ENCODE measurements at regions not wholly inside any gene's neighbourhood (a gene's known extent, or its start where the extent isn't known, plus 50 kb on each side); places are given as distances from the start of the nearest gene placed in this dataset.
A peak's percentile ranks its signal among the peaks of the same experiment; 100 is the strongest.
"Not testable (repeated sequence)": the region's sequence is repeated elsewhere in the genome, so short reads cannot be mapped to it uniquely, and the experiment has no call there.

DNA sequence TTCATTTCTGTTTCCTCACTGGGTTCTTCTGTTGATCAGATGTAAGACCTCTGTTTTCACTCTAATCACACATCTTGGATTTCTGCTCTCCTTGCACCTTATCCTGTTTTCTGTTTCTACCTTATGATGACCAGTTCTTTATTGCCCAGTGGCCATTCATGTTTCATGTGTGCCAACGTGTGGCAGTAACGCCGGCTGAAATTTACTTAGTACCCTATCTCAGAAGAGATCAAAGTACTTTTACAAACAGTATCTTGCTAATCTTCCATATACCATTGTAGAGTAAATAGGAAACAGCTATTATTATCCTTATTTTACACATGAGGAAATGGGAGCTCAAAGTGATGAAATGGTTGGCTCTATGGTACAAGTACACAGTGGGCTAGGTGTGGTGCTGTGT, 74.0 kb downstream of the GATA3 start:
- no peak for DNase-seq

GRCh38 chr10:8129438-8129837, 75.0 kb downstream of the GATA3 start:
- DNase-seq = no peak

GRCh38 chr10:8130973-8131911, 76.8 kb downstream of the GATA3 start:
- peak; percentile 16 for DNase-seq

DNA sequence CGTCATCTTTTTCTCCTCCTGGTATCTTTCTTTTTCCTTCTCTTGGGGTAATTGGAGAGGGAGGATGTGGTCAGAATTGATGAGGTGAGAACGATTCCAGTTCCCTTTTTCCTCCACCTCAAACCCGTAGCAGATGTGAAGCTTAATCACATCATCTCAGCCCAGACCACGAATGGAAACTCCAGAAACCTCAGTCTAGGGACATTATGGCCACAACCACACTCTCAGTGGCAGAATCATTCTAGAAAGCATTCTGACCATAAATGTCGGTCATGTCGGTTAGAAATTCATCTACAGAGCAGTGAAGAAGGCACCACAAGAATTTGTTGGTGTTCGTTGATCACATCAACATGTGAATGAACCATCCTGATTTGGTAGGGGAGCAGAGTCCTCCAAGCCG, 78.7 kb downstream of the GATA3 start:
- DNase-seq = no peak

DNA sequence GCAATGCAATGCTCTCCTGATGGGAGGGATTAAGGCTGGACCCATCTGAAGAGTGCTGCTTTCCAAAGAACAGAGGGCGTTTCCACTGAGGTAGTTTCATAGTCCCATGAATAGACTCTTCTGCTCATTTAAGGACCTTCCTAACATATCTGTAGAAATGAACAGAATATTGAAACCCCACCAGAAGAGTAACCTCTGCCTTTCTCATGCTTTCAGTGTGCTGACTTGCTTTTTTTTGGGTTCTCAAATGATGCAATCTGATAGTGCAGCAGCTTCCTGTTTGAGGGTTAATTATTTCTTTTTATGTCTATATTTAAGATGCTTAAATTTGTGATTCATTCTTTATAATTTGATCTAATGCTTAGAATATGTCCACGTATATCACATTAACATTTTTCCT, 82.2 kb downstream of the GATA3 start:
- DNase-seq = no peak

- peak; percentile 32 for DNase-seq
Observed at GRCh38 chr10:8137272-8137681, 82.8 kb downstream of the GATA3 start.

- DNase-seq = peak; percentile 45
Observed at GRCh38 chr10:8137726-8138125, 83.2 kb downstream of the GATA3 start.

DNA sequence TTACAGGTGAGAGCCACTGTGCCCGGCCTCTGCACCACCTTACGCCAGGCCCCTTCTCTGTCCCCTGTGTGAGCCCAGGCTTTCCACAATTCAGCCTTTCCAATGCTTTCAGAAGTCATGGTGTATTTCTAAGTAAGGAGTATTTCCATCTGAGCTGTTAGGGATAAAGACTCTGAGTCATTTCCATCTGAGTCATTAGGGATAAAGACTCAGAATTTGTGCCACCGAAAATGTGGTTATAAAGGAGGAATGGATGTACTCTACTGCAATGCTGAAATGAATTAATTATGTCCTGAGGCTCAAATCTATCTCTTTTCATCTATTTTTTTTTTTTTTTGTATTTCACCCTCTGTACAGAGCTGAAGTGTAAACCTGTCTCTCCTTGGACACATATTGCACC, 84.0 kb downstream of the GATA3 start:
- DNase-seq = no peak

- no peak for DNase-seq
Observed at GRCh38 chr10:8144496-8144895, 90.0 kb downstream of the GATA3 start.

GRCh38 chr10:8146650-8147049, 92.2 kb downstream of the GATA3 start:
- DNase-seq = no peak

- no peak for DNase-seq
Observed at GRCh38 chr10:8149991-8150390, 95.5 kb downstream of the GATA3 start.

DNA sequence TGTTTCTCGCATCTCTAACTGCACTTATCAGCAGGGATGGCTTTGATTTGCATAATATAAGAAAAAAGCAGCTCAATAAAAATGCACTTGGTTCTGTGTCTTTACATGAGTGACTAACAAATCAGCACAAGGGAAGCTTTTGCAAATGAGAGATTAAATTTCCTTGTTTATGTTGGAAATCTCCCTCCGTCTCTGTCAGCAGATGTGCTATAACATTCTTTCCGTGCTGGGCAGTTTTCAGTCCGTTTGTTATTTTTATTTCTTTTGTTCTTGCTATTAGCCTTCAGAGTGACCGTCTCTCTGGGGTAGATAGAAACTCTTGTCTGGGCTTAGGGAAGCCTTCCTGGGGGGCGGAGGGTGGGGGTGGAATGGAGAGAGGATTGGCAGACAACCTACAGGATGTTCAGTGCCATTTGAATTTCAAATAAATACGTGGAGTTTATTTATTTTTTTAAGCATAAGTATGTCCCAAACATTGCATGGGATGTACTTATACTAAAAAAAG, 96.0 kb downstream of the GATA3 start:
- no peak for DNase-seq

- no peak for DNase-seq
Observed at GRCh38 chr10:8151086-8151485, 96.6 kb downstream of the GATA3 start.

- no peak for DNase-seq
Observed at GRCh38 chr10:8156918-8157317, 102.4 kb downstream of the GATA3 start.

DNA sequence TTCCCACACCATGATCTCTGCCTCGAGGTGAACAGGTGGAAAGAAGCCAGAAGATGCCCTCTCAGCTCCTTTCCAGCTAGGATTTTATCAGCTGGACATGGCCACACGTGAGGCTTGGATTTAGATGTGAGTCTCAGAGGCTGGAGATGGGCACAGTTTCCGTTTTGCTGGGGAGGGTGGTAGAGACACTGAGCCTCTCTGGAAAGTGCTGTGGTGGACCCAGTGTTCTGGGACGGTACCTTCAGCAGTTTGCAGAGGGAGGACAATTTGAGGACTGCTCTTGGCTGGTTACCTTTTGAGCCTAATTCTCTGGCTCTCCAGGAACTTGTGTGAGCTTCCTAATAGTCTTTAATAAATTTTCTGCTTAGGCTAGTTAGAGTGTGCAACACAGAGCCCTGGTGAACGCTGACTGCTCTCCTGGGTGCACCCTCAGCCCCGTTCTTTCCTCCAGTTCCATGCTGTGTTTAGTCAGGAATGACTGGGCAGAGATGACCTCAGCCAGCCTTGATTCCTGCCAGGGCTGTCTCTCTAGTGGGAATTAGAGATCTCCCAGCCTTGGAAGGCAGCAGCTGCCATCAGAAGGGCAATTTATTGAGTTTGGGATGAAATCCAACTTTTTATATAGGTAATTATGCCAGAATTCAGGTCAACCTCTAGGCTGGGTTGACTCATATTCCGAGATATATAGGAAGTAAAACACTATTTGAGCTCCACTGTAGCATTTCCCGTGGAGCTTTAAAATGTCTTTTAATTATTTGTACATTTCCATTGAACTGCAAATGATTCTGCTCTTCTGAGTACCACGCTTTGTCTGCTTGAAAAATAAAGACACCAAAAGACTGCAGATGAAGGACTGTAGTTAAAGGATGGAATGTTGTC, 103.9 kb downstream of the GATA3 start:
- DNase-seq = no peak

- DNase-seq = no peak
Observed at GRCh38 chr10:8159341-8160165, 105.1 kb downstream of the GATA3 start.

- DNase-seq = no peak
Observed at GRCh38 chr10:8163824-8164223, 109.3 kb downstream of the GATA3 start.

- not testable (repeated sequence) for DNase-seq
Observed at GRCh38 chr10:8164640-8165039, 110.2 kb downstream of the GATA3 start.

GRCh38 chr10:8168836-8169235, 114.3 kb downstream of the GATA3 start:
- DNase-seq = no peak

- DNase-seq = no peak
Observed at GRCh38 chr10:8171008-8171407, 116.5 kb downstream of the GATA3 start.

DNA sequence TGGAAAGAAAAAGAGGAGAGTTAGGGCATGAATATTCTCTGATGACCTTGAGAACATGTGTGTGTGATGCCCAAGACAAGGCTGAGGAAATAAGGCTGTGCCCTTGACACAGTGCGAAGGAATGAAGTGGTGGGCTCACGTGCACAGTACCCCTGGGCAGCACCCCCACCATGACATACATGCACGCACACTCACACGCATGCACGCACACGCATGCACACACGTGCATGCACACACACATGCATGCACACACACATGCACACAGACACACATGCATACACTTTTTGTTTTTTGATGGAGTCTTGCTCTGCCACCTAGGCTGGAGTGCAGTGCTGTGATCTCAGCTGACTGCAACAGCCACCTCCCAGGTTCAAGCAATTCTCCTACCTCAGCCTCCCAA, 118.1 kb downstream of the GATA3 start:
- no peak for DNase-seq

DNA sequence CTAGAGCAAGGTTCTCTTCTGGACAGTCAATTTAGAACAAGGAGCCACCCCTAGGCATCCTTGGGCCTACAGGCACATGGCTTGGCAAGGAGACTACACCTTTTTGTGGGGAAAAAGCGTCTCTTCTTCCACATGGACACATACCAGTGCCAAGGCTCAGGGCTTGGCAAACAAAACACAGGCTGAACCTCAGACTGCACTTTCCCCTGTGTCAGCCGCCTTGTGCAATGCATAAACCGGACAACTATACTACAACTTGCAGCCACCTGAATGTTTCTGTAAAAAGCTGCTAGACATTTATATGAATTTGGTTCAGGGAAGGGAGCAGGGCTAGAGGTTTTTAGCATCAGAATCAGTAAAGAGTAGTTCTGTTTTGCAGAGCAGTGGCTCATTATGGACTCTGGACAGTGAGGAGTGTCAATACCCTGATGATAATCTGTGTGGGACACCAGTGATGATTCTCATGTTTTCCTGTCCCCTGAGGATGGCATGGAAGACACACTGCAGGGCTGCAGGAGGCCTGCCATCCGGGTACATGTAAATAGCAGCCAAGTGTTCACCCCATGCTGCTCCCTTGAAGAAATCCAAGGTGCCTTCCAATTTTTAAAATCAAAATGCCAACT, 118.9 kb downstream of the GATA3 start:
- DNase-seq = no peak

Data from CD4-positive, alpha-beta T cell treated with Interleukin-17A for 4 hours (primary cell).